GM12891 (cell line): ENCODE measurements at regions not wholly inside any gene's neighbourhood (a gene's known extent, or its start where the extent isn't known, plus 50 kb on each side); places are given as distances from the start of the nearest gene placed in this dataset.

Source experiments
- DNase-seq: peaks from one replicate; pipeline ENCODE4 v3.0.0; 2011; ENCODE audit warnings: low spot score; ENCODE audit not compliant: insufficient read length
- FAIRE-seq: peaks from 2 replicates; lab custom pipeline; 2011; peaks lifted over from hg19 to GRCh38; lab: Jason Lieb, UNC
- PAX5 ChIP-seq: IDR thresholded peaks from 2 replicates; pipeline ENCODE4 v1.6.1; 2011; ENCODE audit warnings: low read length, moderate library complexity, mild to moderate bottlenecking; ENCODE audit not compliant: insufficient read depth, severe bottlenecking
- POLR2A ChIP-seq: IDR thresholded peaks from 2 replicates; pipeline ENCODE4 v1.6.1; 2011; ENCODE audit warnings: low read depth, low read length, control low read depth
- POLR2AphosphoS5 ChIP-seq: IDR thresholded peaks from 2 replicates; pipeline ENCODE4 v1.6.1; 2011; ENCODE audit warnings: low read depth, low read length, control low read depth
- POU2F2 ChIP-seq: IDR thresholded peaks from 2 replicates; pipeline ENCODE4 v1.6.1; 2011; ENCODE audit warnings: low read depth, mild to moderate bottlenecking, control low read depth, low read length, moderate library complexity
- SPI1 ChIP-seq: IDR thresholded peaks from 2 replicates; pipeline ENCODE4 v1.6.1; 2011; ENCODE audit warnings: low read depth, low read length, control low read depth
- TAF1 ChIP-seq: IDR thresholded peaks from 2 replicates; pipeline ENCODE4 v1.6.1; 2011; ENCODE audit warnings: low read depth, low read length, control low read depth

GRCh38 chr10:121335386-121335925, 262.8 kb downstream of the FGFR2 start:
- TF ChIP-seq PAX5, result no peak
- no peak for TF ChIP-seq POU2F2
- TF ChIP-seq POLR2AphosphoS5, result no peak
- TF ChIP-seq POLR2A, result no peak
- TF ChIP-seq SPI1, result no peak
- no peak for TF ChIP-seq TAF1
- FAIRE-seq (no peak), DNase-seq (no peak)

DNA sequence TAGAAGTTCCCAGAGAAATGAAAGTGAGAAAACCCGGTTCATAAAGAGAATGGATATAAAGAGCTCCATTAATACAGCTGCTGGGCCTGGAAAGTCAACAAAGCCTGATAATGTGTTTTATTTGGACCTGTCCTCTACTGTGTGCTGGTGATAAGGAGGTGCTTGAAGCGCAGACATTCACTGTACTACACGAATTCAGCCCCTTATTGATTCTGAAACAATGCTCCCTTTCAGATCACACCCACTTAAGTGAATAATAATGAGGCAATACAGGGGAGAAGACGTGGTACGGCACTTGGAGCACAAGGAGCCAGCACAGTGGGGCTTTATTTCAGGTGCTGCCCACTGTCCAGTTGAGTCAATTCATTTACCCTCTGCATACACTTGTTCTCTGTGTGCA, 260.8 kb downstream of the FGFR2 start:
- TF ChIP-seq POLR2A (no peak), TAF1 (no peak), PAX5 (no peak), POLR2AphosphoS5 (no peak), POU2F2 (no peak)
- DNase-seq (no peak), FAIRE-seq (no peak)

GRCh38 chr10:121338206-121338980, 259.9 kb downstream of the FGFR2 start:
- DNase-seq, result no peak
- no peak for FAIRE-seq
- TF ChIP-seq POLR2AphosphoS5, result no peak
- no peak for TF ChIP-seq POLR2A
- no peak for TF ChIP-seq POU2F2
- no peak for TF ChIP-seq PAX5
- TF ChIP-seq SPI1, result no peak
- no peak for TF ChIP-seq TAF1

- DNase-seq (no peak), FAIRE-seq (no peak)
- TF ChIP-seq POLR2A (no peak), POU2F2 (no peak), SPI1 (no peak), PAX5 (no peak)
Measured at GRCh38 chr10:121339114-121339513, 259.1 kb downstream of the FGFR2 start.

DNA sequence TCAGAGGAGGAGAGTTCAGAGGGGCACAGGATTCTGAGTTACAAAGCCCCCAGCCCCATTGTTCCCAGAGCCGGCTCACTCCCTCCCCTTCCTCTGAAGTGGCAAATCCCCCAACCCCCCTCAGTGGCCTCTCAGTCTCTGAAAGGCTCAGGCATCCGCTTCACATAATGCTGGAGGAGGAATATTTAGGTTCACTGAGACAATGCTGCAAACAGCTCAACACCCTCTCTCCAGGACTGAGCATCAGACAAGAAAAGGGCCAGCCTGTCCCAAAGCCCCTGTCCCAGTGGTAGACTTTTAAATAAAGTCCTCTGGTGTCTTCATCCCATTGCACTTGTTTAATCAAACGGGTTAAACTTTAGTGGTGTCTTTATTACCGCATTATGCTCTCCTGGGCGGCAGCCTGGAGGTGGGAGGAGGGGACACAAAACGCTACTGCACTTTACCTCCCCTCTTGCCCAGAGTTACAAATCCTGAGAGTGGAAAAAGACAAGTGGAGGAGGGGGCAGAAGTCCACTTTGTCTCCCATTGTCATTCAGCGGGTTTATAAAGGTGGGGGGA, 257.9 kb downstream of the FGFR2 start:
- DNase-seq, result no peak
- FAIRE-seq, result no peak

GRCh38 chr10:121351540-121351939, 246.7 kb downstream of the FGFR2 start:
- TF ChIP-seq PAX5, result no peak
- TF ChIP-seq POU2F2, result no peak
- no peak for TF ChIP-seq SPI1
- no peak for TF ChIP-seq POLR2AphosphoS5
- no peak for TF ChIP-seq POLR2A
- TF ChIP-seq TAF1, result no peak
- FAIRE-seq (no peak), DNase-seq (no peak)

More for the DNA sequence above, 257.9 kb downstream of the FGFR2 start:
- no peak for TF ChIP-seq POLR2A
- TF ChIP-seq POU2F2, result no peak
- TF ChIP-seq SPI1, result no peak

- TF ChIP-seq POU2F2, result no peak
- no peak for TF ChIP-seq POLR2A
- no peak for TF ChIP-seq SPI1
- no peak for TF ChIP-seq TAF1
- no peak for TF ChIP-seq POLR2AphosphoS5
- no peak for TF ChIP-seq PAX5
- no peak for FAIRE-seq
- no peak for DNase-seq
Measured at GRCh38 chr10:121352231-121352855, 245.9 kb downstream of the FGFR2 start.

DNA sequence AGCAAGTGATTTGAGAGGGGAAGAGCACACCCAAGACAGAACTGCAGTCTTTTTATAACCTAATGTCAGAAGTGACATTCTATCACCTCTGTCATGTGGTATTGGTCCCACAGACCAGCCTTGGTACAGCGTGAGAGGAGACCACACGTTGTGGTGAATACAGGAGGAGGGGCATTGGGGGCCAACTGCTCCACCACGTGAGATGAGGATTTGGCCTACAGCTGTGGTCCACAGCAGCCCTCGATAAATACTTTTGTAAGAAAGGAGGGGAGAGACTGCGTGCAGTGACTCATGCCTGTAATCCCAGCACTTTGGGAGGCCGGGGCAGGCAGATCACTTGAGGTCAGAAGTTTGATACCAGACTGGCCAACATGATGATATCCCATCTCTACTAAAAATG, 243.1 kb downstream of the FGFR2 start:
- no peak for FAIRE-seq
- no peak for DNase-seq
- TF ChIP-seq PAX5 (no peak), POLR2A (no peak), POLR2AphosphoS5 (no peak), TAF1 (no peak), SPI1 (no peak), POU2F2 (no peak)

- DNase-seq (no peak), FAIRE-seq (no peak)
- no peak for TF ChIP-seq TAF1
- no peak for TF ChIP-seq SPI1
- no peak for TF ChIP-seq POLR2A
- no peak for TF ChIP-seq POLR2AphosphoS5
- TF ChIP-seq PAX5, result no peak
- no peak for TF ChIP-seq POU2F2
Measured at GRCh38 chr10:121356183-121356582, 242.1 kb downstream of the FGFR2 start.

GRCh38 chr10:121357401-121357800, 240.8 kb downstream of the FGFR2 start:
- TF ChIP-seq POLR2A (no peak), TAF1 (no peak), POLR2AphosphoS5 (no peak), PAX5 (no peak), POU2F2 (no peak), SPI1 (no peak)
- no peak for FAIRE-seq
- DNase-seq, result no peak

DNA sequence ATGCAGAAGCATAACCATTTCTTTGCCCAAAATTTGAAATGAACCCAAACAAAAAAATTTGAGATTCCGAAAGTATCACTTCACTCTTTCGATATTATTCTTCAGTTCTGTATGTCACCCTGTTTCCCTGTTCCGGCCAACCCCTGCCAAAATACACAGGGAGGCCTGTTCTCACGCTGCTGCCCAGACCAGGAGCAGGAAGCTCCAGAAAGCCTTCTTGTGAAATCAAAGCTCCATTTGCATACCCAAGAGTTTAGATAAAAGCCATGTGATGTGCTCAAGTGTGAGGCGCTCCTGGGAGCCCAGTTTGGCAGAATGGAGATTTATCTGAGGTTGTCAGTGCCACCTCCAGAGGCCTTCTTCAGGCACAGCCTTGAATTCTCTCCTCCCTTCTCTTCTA, 236.2 kb downstream of the FGFR2 start:
- FAIRE-seq, result no peak
- TF ChIP-seq POU2F2 (no peak), SPI1 (no peak), POLR2A (no peak), POLR2AphosphoS5 (no peak), PAX5 (no peak), TAF1 (no peak)
- DNase-seq, result no peak
